Astrocyte (in vitro differentiated cells and primary cell): ENCODE measurements at regions not wholly inside any gene's neighbourhood (a gene's known extent, or its start where the extent isn't known, plus 50 kb on each side); places are given as distances from the start of the nearest gene placed in this dataset.

Source experiments
- DNase-seq: peaks from one replicate; pipeline ENCODE4 v3.0.0-alpha.2; 2010; ENCODE audit warnings: low read depth
- FAIRE-seq: peaks from 2 replicates; lab custom pipeline; 2011; peaks lifted over from hg19 to GRCh38; lab: Jason Lieb, UNC
- H2AFZ ChIP-seq: 2 replicates; pipeline ENCODE4 v1.6.0; 2012; ENCODE audit warnings: low read depth, low read length, inconsistent platforms
- H3K27ac ChIP-seq: 2 replicates; pipeline ENCODE4 v1.5.1; 2011; ENCODE audit warnings: low read depth, low read length, inconsistent platforms
- H3K27me3 ChIP-seq: 2 replicates; pipeline ENCODE4 v1.6.0; 2011; ENCODE audit warnings: low read length, inconsistent platforms; ENCODE audit not compliant: insufficient read depth
- H3K36me3 ChIP-seq: 2 replicates; pipeline ENCODE4 v1.5.1; 2011; ENCODE audit warnings: low read length, inconsistent platforms; ENCODE audit not compliant: insufficient read depth
- H3K4me1 ChIP-seq: 2 replicates; pipeline ENCODE4 v1.5.1; 2011; ENCODE audit warnings: low read length, inconsistent platforms; ENCODE audit not compliant: insufficient read depth
- H3K4me2 ChIP-seq: 2 replicates; pipeline ENCODE4 v1.6.0; 2012; ENCODE audit warnings: low read length, inconsistent platforms
- H3K4me3 ChIP-seq: 2 replicates; pipeline ENCODE4 v1.5.1; 2011; ENCODE audit warnings: low read depth, mild to moderate bottlenecking, low read length, inconsistent platforms; ENCODE audit not compliant: insufficient read depth
- H3K79me2 ChIP-seq: 2 replicates; pipeline ENCODE4 v1.6.0; 2012; ENCODE audit warnings: mild to moderate bottlenecking, low read length, inconsistent platforms; ENCODE audit not compliant: insufficient read depth
- H3K9ac ChIP-seq: 2 replicates; pipeline ENCODE4 v1.6.0; 2012; ENCODE audit warnings: mild to moderate bottlenecking, low read length, inconsistent platforms
- H3K9me3 ChIP-seq: 2 replicates; pipeline ENCODE4 v1.5.1; 2012; ENCODE audit warnings: low read depth, mild to moderate bottlenecking, low read length, inconsistent platforms; ENCODE audit not compliant: insufficient read depth
- H4K20me1 ChIP-seq: 2 replicates; pipeline ENCODE4 v1.6.0; 2012; ENCODE audit warnings: low read length, inconsistent platforms; ENCODE audit not compliant: insufficient read depth
- H3K27ac Mint-ChIP-seq: one replicate; pipeline ENCODE4 v1.8.0; 2021; ENCODE audit warnings: mild to moderate bottlenecking, mixed read lengths; ENCODE audit not compliant: unreplicated experiment
- H3K27me3 Mint-ChIP-seq: one replicate; pipeline ENCODE4 v1.8.0; 2021; ENCODE audit warnings: low read depth, mixed read lengths; ENCODE audit not compliant: unreplicated experiment
- H3K36me3 Mint-ChIP-seq: one replicate; pipeline ENCODE4 v1.8.0; 2021; ENCODE audit warnings: low read depth, mixed read lengths; ENCODE audit not compliant: unreplicated experiment
- H3K4me1 Mint-ChIP-seq: one replicate; pipeline ENCODE4 v1.8.0; 2021; ENCODE audit warnings: low read depth, mixed read lengths; ENCODE audit not compliant: unreplicated experiment
- H3K4me3 Mint-ChIP-seq: one replicate; pipeline ENCODE4 v1.8.0; 2021; ENCODE audit warnings: mild to moderate bottlenecking, moderate library complexity, mixed read lengths; ENCODE audit not compliant: unreplicated experiment
- H3K9me3 Mint-ChIP-seq: one replicate; pipeline ENCODE4 v1.8.0; 2021; ENCODE audit warnings: mild to moderate bottlenecking, mixed read lengths; ENCODE audit not compliant: unreplicated experiment
- EZH2 ChIP-seq: IDR thresholded peaks from 2 replicates; pipeline ENCODE4 v1.6.1; 2012; ENCODE audit warnings: mild to moderate bottlenecking, low read length, inconsistent platforms; ENCODE audit not compliant: insufficient read depth
- TF ChIP-seq, protein P1 (sequence below): IDR thresholded peaks from 2 replicates; pipeline ENCODE4 v1.5.1; 2011; ENCODE audit warnings: low read depth, mild to moderate bottlenecking, inconsistent platforms, low read length, moderate library complexity; ENCODE audit not compliant: insufficient read depth

DNA sequence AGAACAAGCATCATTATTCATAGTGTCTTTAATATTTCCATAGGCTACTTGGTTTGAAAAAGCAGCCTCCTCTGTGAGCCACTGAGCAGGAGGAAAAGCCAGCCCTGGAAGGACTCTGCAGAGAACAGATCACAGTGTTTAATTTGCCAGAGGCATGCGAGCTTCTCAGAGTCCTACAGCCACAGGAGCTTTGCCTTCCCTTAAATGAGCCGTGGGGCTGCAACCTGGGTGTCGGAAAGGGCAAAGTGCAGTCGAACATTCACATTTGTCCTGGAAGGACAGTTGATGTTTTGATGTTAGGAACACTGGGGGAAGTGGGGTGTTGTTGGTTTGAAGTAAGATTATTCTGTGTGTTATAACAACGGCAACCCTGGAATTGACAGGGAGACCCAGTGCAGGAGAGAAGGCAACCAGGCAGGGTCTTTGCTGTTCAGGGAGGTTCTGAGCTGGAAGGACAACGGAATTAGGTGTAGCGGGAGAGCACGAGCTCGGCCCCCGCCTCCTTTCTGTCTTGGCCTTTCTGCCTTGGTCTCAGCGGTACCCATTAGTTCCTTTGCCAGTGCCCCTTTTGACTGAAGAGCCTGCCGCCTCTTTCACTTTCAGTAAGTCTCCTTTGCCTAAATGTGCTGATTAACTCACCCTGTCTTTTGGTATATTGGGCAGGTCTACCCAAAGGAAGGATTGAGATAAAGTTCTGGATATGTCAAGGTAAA lies 192.3 kb upstream of the PITRM1 start:
- H3K36me3 Mint-ChIP-seq: no peaks in the 10 kb centered on the region

DNA sequence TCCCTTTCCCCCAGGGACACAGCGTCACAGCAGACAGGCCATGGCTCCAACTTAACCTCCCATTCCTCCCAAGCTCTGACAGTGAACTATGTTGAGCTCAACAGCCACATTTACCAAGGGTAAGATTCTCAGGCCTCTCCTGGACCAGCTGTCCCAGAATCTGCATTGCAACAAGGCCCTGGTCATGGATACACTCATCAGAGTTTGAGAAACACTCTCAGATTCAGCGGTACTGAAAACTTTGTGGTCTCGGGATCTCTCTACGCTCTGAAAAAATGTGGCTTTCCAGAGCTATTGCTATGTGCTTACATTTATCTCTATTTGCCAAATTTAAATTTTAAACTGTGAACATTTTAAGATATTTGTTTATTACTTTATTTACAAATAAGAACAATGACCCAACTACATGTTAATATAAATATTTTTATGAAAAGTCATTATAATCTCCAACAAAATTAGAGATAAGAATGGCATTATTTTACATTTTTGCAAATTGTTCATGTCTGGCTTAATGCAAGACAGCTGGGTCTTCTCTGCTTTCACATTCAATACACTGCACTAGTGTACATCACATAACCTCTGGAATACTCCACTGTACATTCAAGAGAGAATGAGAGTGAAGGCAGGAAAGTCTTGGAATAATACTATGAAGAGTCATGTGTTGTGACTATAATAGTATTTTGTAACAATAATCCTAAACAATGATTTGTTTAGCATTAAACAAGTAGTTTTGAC lies 190.9 kb upstream of the PITRM1 start:
- no peaks in the 10 kb centered on the region for H3K36me3 ChIP-seq
- Mint-ChIP-seq H3K4me3 (no peak overlapping the region), H3K4me1 (no peaks in the 10 kb centered on the region), H3K36me3 (peaks cover 2% of the 10 kb centered on the region), H3K9me3 (peaks cover 28% of the 10 kb centered on the region), H3K27me3 (no peaks in the 10 kb centered on the region), H3K27ac (no peak overlapping the region)
- no peak overlapping the region for H3K27ac ChIP-seq
- no peaks in the 10 kb centered on the region for H3K79me2 ChIP-seq
- H4K20me1 ChIP-seq: no peaks in the 10 kb centered on the region
- H3K4me2 ChIP-seq: no peak overlapping the region
- peaks cover 4% of the 10 kb centered on the region for H3K4me1 ChIP-seq
- H3K27me3 ChIP-seq: no peaks in the 10 kb centered on the region
- TF ChIP-seq, protein P1, sequence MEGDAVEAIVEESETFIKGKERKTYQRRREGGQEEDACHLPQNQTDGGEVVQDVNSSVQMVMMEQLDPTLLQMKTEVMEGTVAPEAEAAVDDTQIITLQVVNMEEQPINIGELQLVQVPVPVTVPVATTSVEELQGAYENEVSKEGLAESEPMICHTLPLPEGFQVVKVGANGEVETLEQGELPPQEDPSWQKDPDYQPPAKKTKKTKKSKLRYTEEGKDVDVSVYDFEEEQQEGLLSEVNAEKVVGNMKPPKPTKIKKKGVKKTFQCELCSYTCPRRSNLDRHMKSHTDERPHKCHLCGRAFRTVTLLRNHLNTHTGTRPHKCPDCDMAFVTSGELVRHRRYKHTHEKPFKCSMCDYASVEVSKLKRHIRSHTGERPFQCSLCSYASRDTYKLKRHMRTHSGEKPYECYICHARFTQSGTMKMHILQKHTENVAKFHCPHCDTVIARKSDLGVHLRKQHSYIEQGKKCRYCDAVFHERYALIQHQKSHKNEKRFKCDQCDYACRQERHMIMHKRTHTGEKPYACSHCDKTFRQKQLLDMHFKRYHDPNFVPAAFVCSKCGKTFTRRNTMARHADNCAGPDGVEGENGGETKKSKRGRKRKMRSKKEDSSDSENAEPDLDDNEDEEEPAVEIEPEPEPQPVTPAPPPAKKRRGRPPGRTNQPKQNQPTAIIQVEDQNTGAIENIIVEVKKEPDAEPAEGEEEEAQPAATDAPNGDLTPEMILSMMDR: no peak
- no peak for TF ChIP-seq EZH2
- DNase-seq: no peak
- no peak overlapping the region for H3K4me3 ChIP-seq
- H3K9ac ChIP-seq: no peak overlapping the region
- no peak for FAIRE-seq
- no peak overlapping the region for H2AFZ ChIP-seq
- H3K9me3 ChIP-seq: peaks cover 11% of the 10 kb centered on the region

More for the DNA sequence above, 192.3 kb upstream of the PITRM1 start:
- Histone ChIP-seq H2AFZ (no peak overlapping the region), H3K79me2 (no peaks in the 10 kb centered on the region), H3K36me3 (no peaks in the 10 kb centered on the region), H3K27me3 (no peaks in the 10 kb centered on the region), H3K27ac (no peak overlapping the region), H3K9me3 (peaks cover 11% of the 10 kb centered on the region), H3K4me3 (no peak overlapping the region), H3K9ac (no peak overlapping the region), H3K4me1 (peaks cover 4% of the 10 kb centered on the region), H4K20me1 (no peaks in the 10 kb centered on the region), H3K4me2 (no peak overlapping the region)
- DNase-seq (no peak), FAIRE-seq (no peak)
- no peak overlapping the region for H3K4me3 Mint-ChIP-seq
- H3K27ac Mint-ChIP-seq: no peak overlapping the region
- H3K9me3 Mint-ChIP-seq: peaks cover 21% of the 10 kb centered on the region
- no peaks in the 10 kb centered on the region for H3K4me1 Mint-ChIP-seq
- no peaks in the 10 kb centered on the region for H3K27me3 Mint-ChIP-seq
- TF ChIP-seq EZH2: no peak
- TF ChIP-seq, protein P1: no peak
